ENCODE measurements at regions not wholly inside any gene's neighbourhood (a gene's known extent, or its start where the extent isn't known, plus 50 kb on each side); places are given as distances from the start of the nearest gene placed in this dataset.

GRCh38 chr5:12384005-12384404 is 479.8 kb upstream of the CTNND2 start:
- no peak for DNase-seq
- H3K4me1 ChIP-seq, result no peaks in the 10 kb centered on the region
- H3K4me3 ChIP-seq, result no peak overlapping the region
- no peak overlapping the region for H3K27ac ChIP-seq
- TF ChIP-seq, protein P1, sequence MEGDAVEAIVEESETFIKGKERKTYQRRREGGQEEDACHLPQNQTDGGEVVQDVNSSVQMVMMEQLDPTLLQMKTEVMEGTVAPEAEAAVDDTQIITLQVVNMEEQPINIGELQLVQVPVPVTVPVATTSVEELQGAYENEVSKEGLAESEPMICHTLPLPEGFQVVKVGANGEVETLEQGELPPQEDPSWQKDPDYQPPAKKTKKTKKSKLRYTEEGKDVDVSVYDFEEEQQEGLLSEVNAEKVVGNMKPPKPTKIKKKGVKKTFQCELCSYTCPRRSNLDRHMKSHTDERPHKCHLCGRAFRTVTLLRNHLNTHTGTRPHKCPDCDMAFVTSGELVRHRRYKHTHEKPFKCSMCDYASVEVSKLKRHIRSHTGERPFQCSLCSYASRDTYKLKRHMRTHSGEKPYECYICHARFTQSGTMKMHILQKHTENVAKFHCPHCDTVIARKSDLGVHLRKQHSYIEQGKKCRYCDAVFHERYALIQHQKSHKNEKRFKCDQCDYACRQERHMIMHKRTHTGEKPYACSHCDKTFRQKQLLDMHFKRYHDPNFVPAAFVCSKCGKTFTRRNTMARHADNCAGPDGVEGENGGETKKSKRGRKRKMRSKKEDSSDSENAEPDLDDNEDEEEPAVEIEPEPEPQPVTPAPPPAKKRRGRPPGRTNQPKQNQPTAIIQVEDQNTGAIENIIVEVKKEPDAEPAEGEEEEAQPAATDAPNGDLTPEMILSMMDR (IDR thresholded peaks at IDR 0.05 in 8 of 11, conservative IDR thresholded peaks at IDR 0.05 in 3 of 11), result no peak
- TF ChIP-seq POLR2A (IDR thresholded peaks at IDR 0.05) (no peak), POLR2AphosphoS5 (IDR thresholded peaks at IDR 0.05) (no peak)
- intact Hi-C loops (cut with DNase I; ENCODE audit: low total_unique reads), result no loop called here
- WGBS, 5 donors, result 74 to 86% (median 76%) methylated on average over 4 to 5 of the region's 5 CpGs
- H3K27me3 ChIP-seq (replicated peaks in 1 of 7), result no peaks in the 10 kb centered on the region
- H3K9me3 ChIP-seq, result peaks cover 0 to 57% (median 27%) of the 10 kb centered on the region in 8 donors
- no peaks in the 10 kb centered on the region for H3K36me3 ChIP-seq

- Histone ChIP-seq H3K4me3 (no peak overlapping the region), H3K9me3 (peaks cover 0 to 3% (median 0%) of the 10 kb centered on the region in 8 donors), H3K36me3 (no peaks in the 10 kb centered on the region), H3K27me3 (replicated peaks in 1 of 7) (no peaks in the 10 kb centered on the region), H3K27ac (no peak overlapping the region), H3K4me1 (no peaks in the 10 kb centered on the region)
- WGBS, 5 donors, result 75 to 86% (median 79%) methylated on average over 4 of the region's 4 CpGs
- intact Hi-C loops (cut with DNase I; ENCODE audit: low total_unique reads), result no loop called here
- TF ChIP-seq POLR2A (IDR thresholded peaks at IDR 0.05) (no peak), POLR2AphosphoS5 (IDR thresholded peaks at IDR 0.05) (no peak)
- TF ChIP-seq, protein P1 (IDR thresholded peaks at IDR 0.05 in 8 of 11, conservative IDR thresholded peaks at IDR 0.05 in 3 of 11), result no peak
- DNase-seq, result no peak
These were observed 463.7 kb upstream of the CTNND2 start for GRCh38 chr5:12367973-12368372.

DNA sequence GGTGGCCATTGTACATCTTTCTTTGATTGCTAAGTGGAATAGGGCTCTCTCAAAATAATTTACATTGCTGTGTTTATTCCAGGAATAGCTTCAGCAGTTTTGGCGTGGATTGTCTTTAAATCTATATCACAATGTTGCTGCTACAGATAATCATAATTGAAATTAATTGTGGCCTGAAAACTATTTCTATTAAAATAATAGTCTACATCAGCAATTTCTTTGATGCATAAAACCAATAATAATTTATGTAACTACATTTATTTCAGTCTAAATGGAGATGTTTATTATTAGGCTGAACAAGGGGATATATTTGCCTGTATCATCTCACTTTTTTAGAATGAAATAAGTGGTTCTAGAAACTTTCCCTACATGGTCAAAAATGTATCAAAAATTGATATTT is 456.0 kb upstream of the CTNND2 start:
- Histone ChIP-seq H3K36me3 (no peaks in the 10 kb centered on the region), H3K4me3 (no peak overlapping the region), H3K4me1 (no peaks in the 10 kb centered on the region), H3K9me3 (peaks cover 0 to 34% (median 20%) of the 10 kb centered on the region in 8 donors), H3K27ac (no peak overlapping the region), H3K27me3 (replicated peaks in 1 of 7) (no peaks in the 10 kb centered on the region)
- no peak for DNase-seq
- no peak for TF ChIP-seq POLR2AphosphoS5 (IDR thresholded peaks at IDR 0.05)
- no peak for TF ChIP-seq POLR2A (IDR thresholded peaks at IDR 0.05)
- TF ChIP-seq, protein P1 (IDR thresholded peaks at IDR 0.05 in 8 of 11, conservative IDR thresholded peaks at IDR 0.05 in 3 of 11), result no peak
- intact Hi-C loops (cut with DNase I; ENCODE audit: low total_unique reads), result no loop called here
- WGBS, 5 donors, result 86 to 92% (median 88%) methylated on average over 1 of the region's 1 CpG

DNA sequence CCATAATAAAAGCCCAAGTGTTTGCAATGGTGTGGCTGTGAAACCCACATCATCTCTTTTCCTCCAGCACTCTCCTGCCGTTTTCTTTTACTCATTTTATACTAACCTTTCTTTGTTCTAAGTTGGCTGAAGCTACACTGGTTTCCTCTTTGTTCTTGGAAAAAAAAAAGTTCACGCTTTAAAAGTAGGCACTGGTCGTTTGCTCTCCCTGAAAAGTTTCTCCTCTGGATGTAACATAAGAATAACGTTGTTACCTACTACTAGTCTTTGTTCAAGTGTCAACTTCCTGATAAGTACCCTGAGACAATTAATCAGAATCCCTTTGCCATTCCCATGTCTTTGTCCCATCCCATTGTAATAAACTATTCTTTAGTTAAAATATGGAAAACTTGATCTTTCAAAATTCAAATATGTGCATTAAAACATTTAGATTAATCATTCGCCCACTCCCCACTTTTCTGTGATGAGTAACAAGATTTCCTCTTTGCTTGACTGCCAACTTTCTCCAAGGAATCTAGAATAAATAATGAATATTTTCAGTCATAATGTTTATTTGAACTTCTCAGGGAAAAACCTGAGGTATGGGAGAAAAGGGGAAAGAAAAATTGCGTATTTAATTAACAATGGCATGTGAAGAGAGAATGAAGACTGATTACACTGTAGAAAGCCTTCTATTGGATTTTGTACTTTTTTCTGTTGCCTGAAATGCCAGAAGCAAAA is 454.3 kb upstream of the CTNND2 start:
- Histone ChIP-seq H3K27ac (no peak overlapping the region), H3K4me1 (no peaks in the 10 kb centered on the region), H3K4me3 (no peak overlapping the region), H3K36me3 (no peaks in the 10 kb centered on the region), H3K27me3 (replicated peaks in 1 of 7) (no peaks in the 10 kb centered on the region), H3K9me3 (peaks cover 0 to 34% (median 20%) of the 10 kb centered on the region in 8 donors)
- intact Hi-C loops (cut with DNase I; ENCODE audit: low total_unique reads), result no loop called here
- TF ChIP-seq POLR2AphosphoS5 (IDR thresholded peaks at IDR 0.05) (no peak), POLR2A (IDR thresholded peaks at IDR 0.05) (no peak)
- TF ChIP-seq, protein P1 (IDR thresholded peaks at IDR 0.05 in 8 of 11, conservative IDR thresholded peaks at IDR 0.05 in 3 of 11), result no peak
- 53 to 63% (median 59%) methylated on average over 6 of the region's 6 CpGs for WGBS, 5 donors
- DNase-seq, result no peak
